GM12878 (cell line): ENCODE measurements at regions not wholly inside any gene's neighbourhood (a gene's known extent, or its start where the extent isn't known, plus 50 kb on each side); places are given as distances from the start of the nearest gene placed in this dataset.
A peak's percentile ranks its signal among the peaks of the same experiment; 100 is the strongest.

Experiments used
- ATAC-seq: fragments of 200-7000 bp; cut with Tn5 transposase; 3 replicates; pipeline ENCODE4 v1.9.1; 2020; ENCODE audit warnings: mild to moderate bottlenecking, moderate library complexity
- BruUV-seq: library from RNA; stranded (reverse); fragments of 400-500 nt; replicated peaks from 2 replicates; lab custom pipeline; 2021; lab: Mats Ljungman, UMichigan
- CTCF ChIA-PET: fragments of 300-600 bp; sonication (Branson Sonifier 250); formaldehyde crosslinking; extraction: SDS; loops from one replicate; lab custom pipeline; 2021; ENCODE audit warnings: inconsistent platforms; lab: Yijun Ruan, JAX
- POLR2A ChIA-PET: fragments of 350-600 bp; formaldehyde crosslinking; extraction: SDS; loops from one replicate; lab custom pipeline; 2021; ENCODE audit warnings: inconsistent platforms; lab: Charles Lee
- RAD21 ChIA-PET: fragments of 300-600 bp; sonication (Branson Sonifier 250); formaldehyde crosslinking; loops from one replicate; lab custom pipeline; 2023; ENCODE audit warnings: antibody characterized with exemption; ENCODE audit not compliant: unreplicated experiment; lab: Charles Lee
- SMC1A ChIA-PET: fragments of 300-600 bp; sonication (Branson Sonifier 250); formaldehyde crosslinking; loops from one replicate; lab custom pipeline; 2023; ENCODE audit not compliant: unreplicated experiment, uncharacterized antibody; lab: Charles Lee
- DNase-seq: peaks from one replicate; pipeline ENCODE4 v3.0.0-alpha.2; 2011; ENCODE audit warnings: low read depth, low spot score
- FAIRE-seq: peaks from 3 replicates; lab custom pipeline; 2011; peaks lifted over from hg19 to GRCh38; lab: Jason Lieb, UNC
- H2AFZ ChIP-seq: 2 replicates; pipeline ENCODE4 v1.6.0; 2011; ENCODE audit warnings: low read depth, low read length, control low read depth; ENCODE audit not compliant: control insufficient read depth
- H3K27ac ChIP-seq: 2 replicates; pipeline ENCODE4 v1.5.1; 2011; ENCODE audit warnings: control low read depth; ENCODE audit not compliant: control insufficient read depth, insufficient read depth
- H3K27me3 ChIP-seq, 2 experiments: replicated peaks in 1 of 2; 2 replicates each; pipeline versions ENCODE4 v1.6.0 to v1.6.1; 2011; ENCODE audit warnings: low read length in 1 of 2; ENCODE audit not compliant: control insufficient read depth in 2 of 2, insufficient read depth in 2 of 2
- H3K36me3 ChIP-seq, 2 experiments: 2 replicates each; pipeline ENCODE4 v1.5.1; 2011; ENCODE audit warnings: low read length in 1 of 2; ENCODE audit not compliant: control insufficient read depth in 2 of 2, insufficient read depth in 2 of 2
- H3K4me1 ChIP-seq: 2 replicates; pipeline ENCODE4 v1.6.1; 2011; ENCODE audit warnings: mild to moderate bottlenecking, low read length, moderate library complexity, mixed read lengths; ENCODE audit not compliant: control insufficient read depth, insufficient read depth
- H3K4me2 ChIP-seq: 2 replicates; pipeline ENCODE4 v1.6.0; 2011; ENCODE audit warnings: control low read depth; ENCODE audit not compliant: control insufficient read depth, insufficient read depth
- H3K4me3 ChIP-seq: fragments of 200-600 bp; sonication (generic); 2 replicates; pipeline ENCODE4 v1.5.1; 2016
- H3K79me2 ChIP-seq: 2 replicates; pipeline ENCODE4 v1.6.0; 2011; ENCODE audit warnings: low read length; ENCODE audit not compliant: control insufficient read depth, insufficient read depth
- H3K9ac ChIP-seq: 2 replicates; pipeline ENCODE4 v1.8.0; 2011; ENCODE audit warnings: low read length, control low read depth, mixed read lengths; ENCODE audit not compliant: control insufficient read depth, insufficient read depth
- H3K9me3 ChIP-seq: replicated peaks from 3 replicates; pipeline ENCODE4 v1.5.1; 2011; ENCODE audit warnings: mild to moderate bottlenecking, low read length; ENCODE audit not compliant: control insufficient read depth, insufficient read depth
- H4K20me1 ChIP-seq: 2 replicates; pipeline ENCODE4 v1.6.0; 2011; ENCODE audit not compliant: control insufficient read depth, insufficient read depth
- BACH1 ChIP-seq: fragments of 450-650 bp; IDR thresholded peaks from 2 replicates; pipeline ENCODE4 v1.6.1; 2017; ENCODE audit warnings: mild to moderate bottlenecking, borderline replicate concordance
- BRCA1 ChIP-seq: IDR thresholded peaks from 2 replicates; pipeline ENCODE4 v1.6.1; 2011; ENCODE audit warnings: low read depth, low read length, improper control_type of control experiment
- DPF2 ChIP-seq: fragments of 450-650 bp; IDR thresholded peaks from 2 replicates; pipeline ENCODE4 v1.6.1; 2017; ENCODE audit warnings: mild to moderate bottlenecking
- HDAC2 ChIP-seq: fragments of 200-600 bp; sonication (generic); IDR thresholded peaks from 2 replicates; pipeline ENCODE4 v1.6.1; 2017
- IKZF1 ChIP-seq: fragments of 450-650 bp; conservative IDR thresholded peaks from 2 replicates; pipeline ENCODE4 v1.6.1; 2017; ENCODE audit warnings: antibody characterized with exemption, mild to moderate bottlenecking
- IRF4 ChIP-seq: IDR thresholded peaks from 2 replicates; pipeline ENCODE4 v1.6.1; 2011; ENCODE audit warnings: low read depth, low read length
- JUND ChIP-seq: IDR thresholded peaks from 2 replicates; pipeline ENCODE4 v1.6.1; 2012; ENCODE audit warnings: low read depth, mild to moderate bottlenecking, low read length, improper control_type of control experiment, moderate library complexity
- NRF1 ChIP-seq: conservative IDR thresholded peaks from 2 replicates; pipeline ENCODE4 v1.6.1; 2011; ENCODE audit warnings: mild to moderate bottlenecking, low read depth, low read length, improper control_type of control experiment
- POLR2AphosphoS5 ChIP-seq: IDR thresholded peaks from 2 replicates; pipeline ENCODE4 v1.6.1; 2011; ENCODE audit warnings: mild to moderate bottlenecking, low read length, inconsistent platforms
- RELA ChIP-seq: fragments of 450-650 bp; IDR thresholded peaks from 2 replicates; pipeline ENCODE4 v1.8.0; 2014; ENCODE audit warnings: borderline replicate concordance; ENCODE audit not compliant: partially characterized antibody
- SREBF1 ChIP-seq: IDR thresholded peaks from 2 replicates; pipeline ENCODE4 v1.6.1; 2012; ENCODE audit warnings: mild to moderate bottlenecking, low read length
- TCF3 ChIP-seq: IDR thresholded peaks from 2 replicates; pipeline ENCODE4 v1.6.1; 2012; ENCODE audit warnings: low read depth, mild to moderate bottlenecking, low read length, borderline replicate concordance; ENCODE audit not compliant: insufficient read depth
- WGBS: methylation state at CpG from one replicate; pipeline ENCODE4 v1.1.6; 2016; ENCODE audit warnings: low lambda C conversion rate; ENCODE audit not compliant: insufficient replicate concordance, insufficient coverage; ENCODE audit errors: missing lambda C conversion rate; 5-methylcytosine and 5-hydroxymethylcytosine counted together
- in situ Hi-C: fragments of 300-500 bp; cut with MboI; formaldehyde crosslinking; loops from 9 replicates; pipeline ENCODE4 v1.14.3; 2018; ENCODE audit warnings: mixed read lengths
- intact Hi-C: fragments of 100-400 bp; cut with micrococcal nuclease; formaldehyde crosslinking; loops from one replicate; pipeline ENCODE4 v1.14.2; 2022; ENCODE audit not compliant: unreplicated experiment
- TF ChIP-seq, protein P1 (sequence below): fragments of 450-650 bp; conservative IDR thresholded peaks from 2 replicates; pipeline ENCODE4 v1.6.1; 2017; ENCODE audit warnings: mild to moderate bottlenecking, moderate library complexity

DNA sequence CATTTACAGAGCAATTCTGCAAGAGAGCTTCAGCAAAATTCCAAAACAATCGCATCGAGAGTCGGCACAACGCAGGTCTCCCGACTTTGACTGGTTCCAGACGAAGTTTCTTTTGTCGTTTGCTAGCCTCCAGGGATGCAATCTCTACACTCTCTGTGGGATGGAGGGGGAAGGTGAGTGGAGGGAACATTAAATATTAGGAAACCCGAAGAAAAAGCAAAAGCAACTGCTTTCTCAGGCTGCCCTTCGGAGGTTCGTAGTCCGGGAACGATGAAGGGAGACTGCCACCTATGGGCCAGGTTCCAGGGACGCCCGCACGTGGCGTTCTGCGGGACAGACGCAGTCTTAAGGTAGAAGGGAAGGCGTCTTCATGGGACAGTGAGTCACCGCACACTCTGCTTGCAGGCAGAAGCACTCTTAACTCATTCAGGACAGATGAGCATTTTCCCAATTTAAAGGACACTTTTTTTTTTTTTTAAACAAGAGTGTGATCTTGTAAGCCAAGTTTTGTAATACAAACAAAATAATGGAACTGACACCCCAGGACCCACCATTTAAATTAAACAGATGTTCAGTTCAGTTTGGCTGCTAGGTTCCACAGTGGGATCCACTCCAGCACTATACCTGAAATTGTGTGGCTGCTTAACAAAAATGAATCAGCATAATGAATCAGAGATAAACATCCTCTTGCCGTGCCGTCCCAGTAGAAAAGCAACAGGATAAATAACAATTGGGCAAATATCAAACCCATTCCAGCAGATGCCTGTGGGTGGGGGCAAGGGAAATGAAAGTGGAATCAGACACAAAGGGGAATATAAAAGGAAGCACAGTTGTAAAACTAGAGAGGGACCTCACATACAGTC, 65.8 kb upstream of the ARMC2 start (continued):
- no peak for TF ChIP-seq RELA
- 0 out of 2 replicates have a peak, but pooled peaks have one; percentile 15 for TF ChIP-seq IRF4
- TF ChIP-seq, all 136 proteins: peak for 10

DNA sequence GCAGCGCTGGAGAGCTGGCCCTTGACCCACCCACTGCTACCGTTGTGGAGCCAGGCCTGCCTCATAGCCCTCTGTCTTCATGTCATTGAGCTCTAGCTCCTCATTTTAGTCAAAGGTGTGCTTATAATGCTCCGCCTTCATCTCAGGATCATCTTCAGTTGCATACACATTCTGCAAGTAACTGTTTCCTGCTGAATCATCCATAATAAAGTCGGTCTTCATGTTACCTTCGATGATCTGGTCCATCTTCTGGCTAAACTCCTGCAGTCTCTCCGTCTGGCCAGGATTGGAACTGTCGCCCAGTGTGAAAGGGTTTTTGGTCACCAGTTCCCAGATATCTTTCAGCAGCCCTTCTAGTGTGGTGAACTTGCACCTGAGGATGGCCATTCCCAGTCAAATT, 62.6 kb upstream of the ARMC2 start:
- in situ Hi-C loops (no loop called here), intact Hi-C loops (no loop called here)
- H2AFZ ChIP-seq, result no peak overlapping the region
- no peaks in the 10 kb centered on the region for H3K36me3 ChIP-seq
- H3K27ac ChIP-seq, result no peak overlapping the region
- POLR2A ChIA-PET, result no interaction called here
- TF ChIP-seq JUND (no peak), NRF1 (no peak), POLR2AphosphoS5 (no peak), HDAC2 (no peak), BACH1 (no peak), DPF2 (no peak), SREBF1 (no peak), BRCA1 (no peak), TCF3 (no peak), IKZF1 (no peak)
- TF ChIP-seq, protein P1, sequence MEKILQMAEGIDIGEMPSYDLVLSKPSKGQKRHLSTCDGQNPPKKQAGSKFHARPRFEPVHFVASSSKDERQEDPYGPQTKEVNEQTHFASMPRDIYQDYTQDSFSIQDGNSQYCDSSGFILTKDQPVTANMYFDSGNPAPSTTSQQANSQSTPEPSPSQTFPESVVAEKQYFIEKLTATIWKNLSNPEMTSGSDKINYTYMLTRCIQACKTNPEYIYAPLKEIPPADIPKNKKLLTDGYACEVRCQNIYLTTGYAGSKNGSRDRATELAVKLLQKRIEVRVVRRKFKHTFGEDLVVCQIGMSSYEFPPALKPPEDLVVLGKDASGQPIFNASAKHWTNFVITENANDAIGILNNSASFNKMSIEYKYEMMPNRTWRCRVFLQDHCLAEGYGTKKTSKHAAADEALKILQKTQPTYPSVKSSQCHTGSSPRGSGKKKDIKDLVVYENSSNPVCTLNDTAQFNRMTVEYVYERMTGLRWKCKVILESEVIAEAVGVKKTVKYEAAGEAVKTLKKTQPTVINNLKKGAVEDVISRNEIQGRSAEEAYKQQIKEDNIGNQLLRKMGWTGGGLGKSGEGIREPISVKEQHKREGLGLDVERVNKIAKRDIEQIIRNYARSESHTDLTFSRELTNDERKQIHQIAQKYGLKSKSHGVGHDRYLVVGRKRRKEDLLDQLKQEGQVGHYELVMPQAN, result no peak
- no peak overlapping the region for H3K4me3 ChIP-seq
- no peaks in the 10 kb centered on the region for H3K4me1 ChIP-seq
- H3K9ac ChIP-seq, result no peak overlapping the region
- ATAC-seq (no peak), FAIRE-seq (no peak), DNase-seq (no peak)
- H3K4me2 ChIP-seq, result no peak overlapping the region
- WGBS, result 41% methylated on average over 7 of the region's 7 CpGs
- RAD21 ChIA-PET, result no interaction called here
- H3K79me2 ChIP-seq, result no peaks in the 10 kb centered on the region
- SMC1A ChIA-PET, result interaction anchor here (1.5 to 4.4 kb wide), 2 partner anchors 70 to 244 kb away, joined by 3 to 18 read pairs; no protein-coding TSS in a partner anchor
- no TSS peak for BruUV-seq
- CTCF ChIA-PET, result interaction anchor here (1.3 to 4.4 kb wide), 3 partner anchors 107 to 287 kb away, joined by 3 to 29 read pairs (median 9); no protein-coding TSS in a partner anchor
- peaks cover 4% of the 10 kb centered on the region; the same call in 1 of the 3 replicates for H3K9me3 ChIP-seq
- peaks cover 3 to 22% of the 10 kb centered on the region in 2 experiments; a peak in 3 of 4 replicates for H3K27me3 ChIP-seq
- no peaks in the 10 kb centered on the region for H4K20me1 ChIP-seq
